GM12878 (cell line): ENCODE measurements at regions not wholly inside any gene's neighbourhood (a gene's known extent, or its start where the extent isn't known, plus 50 kb on each side); places are given as distances from the start of the nearest gene placed in this dataset.

Experiments used
- ATAC-seq: fragments of 200-7000 bp; cut with Tn5 transposase; 3 replicates; pipeline ENCODE4 v1.9.1; 2020; ENCODE audit warnings: mild to moderate bottlenecking, moderate library complexity
- BruUV-seq: library from RNA; stranded (reverse); fragments of 400-500 nt; replicated peaks from 2 replicates; lab custom pipeline; 2021; lab: Mats Ljungman, UMichigan
- CTCF ChIA-PET: fragments of 300-600 bp; sonication (Branson Sonifier 250); formaldehyde crosslinking; extraction: SDS; loops from one replicate; lab custom pipeline; 2021; ENCODE audit warnings: inconsistent platforms; lab: Yijun Ruan, JAX
- POLR2A ChIA-PET: fragments of 350-600 bp; formaldehyde crosslinking; extraction: SDS; loops from one replicate; lab custom pipeline; 2021; ENCODE audit warnings: inconsistent platforms; lab: Charles Lee
- RAD21 ChIA-PET: fragments of 300-600 bp; sonication (Branson Sonifier 250); formaldehyde crosslinking; loops from one replicate; lab custom pipeline; 2023; ENCODE audit warnings: antibody characterized with exemption; ENCODE audit not compliant: unreplicated experiment; lab: Charles Lee
- SMC1A ChIA-PET: fragments of 300-600 bp; sonication (Branson Sonifier 250); formaldehyde crosslinking; loops from one replicate; lab custom pipeline; 2023; ENCODE audit not compliant: unreplicated experiment, uncharacterized antibody; lab: Charles Lee
- DNase-seq: peaks from one replicate; pipeline ENCODE4 v3.0.0-alpha.2; 2011; ENCODE audit warnings: low read depth, low spot score
- FAIRE-seq: peaks from 3 replicates; lab custom pipeline; 2011; peaks lifted over from hg19 to GRCh38; lab: Jason Lieb, UNC
- H2AFZ ChIP-seq: 2 replicates; pipeline ENCODE4 v1.6.0; 2011; ENCODE audit warnings: low read depth, low read length, control low read depth; ENCODE audit not compliant: control insufficient read depth
- H3K27ac ChIP-seq: 2 replicates; pipeline ENCODE4 v1.5.1; 2011; ENCODE audit warnings: control low read depth; ENCODE audit not compliant: control insufficient read depth, insufficient read depth
- H3K27me3 ChIP-seq, 2 experiments: replicated peaks in 1 of 2; 2 replicates each; pipeline versions ENCODE4 v1.6.0 to v1.6.1; 2011; ENCODE audit warnings: low read length in 1 of 2; ENCODE audit not compliant: control insufficient read depth in 2 of 2, insufficient read depth in 2 of 2
- H3K36me3 ChIP-seq, 2 experiments: 2 replicates each; pipeline ENCODE4 v1.5.1; 2011; ENCODE audit warnings: low read length in 1 of 2; ENCODE audit not compliant: control insufficient read depth in 2 of 2, insufficient read depth in 2 of 2
- H3K4me1 ChIP-seq: 2 replicates; pipeline ENCODE4 v1.6.1; 2011; ENCODE audit warnings: mild to moderate bottlenecking, low read length, moderate library complexity, mixed read lengths; ENCODE audit not compliant: control insufficient read depth, insufficient read depth
- H3K4me2 ChIP-seq: 2 replicates; pipeline ENCODE4 v1.6.0; 2011; ENCODE audit warnings: control low read depth; ENCODE audit not compliant: control insufficient read depth, insufficient read depth
- H3K4me3 ChIP-seq: fragments of 200-600 bp; sonication (generic); 2 replicates; pipeline ENCODE4 v1.5.1; 2016
- H3K79me2 ChIP-seq: 2 replicates; pipeline ENCODE4 v1.6.0; 2011; ENCODE audit warnings: low read length; ENCODE audit not compliant: control insufficient read depth, insufficient read depth
- H3K9ac ChIP-seq: 2 replicates; pipeline ENCODE4 v1.8.0; 2011; ENCODE audit warnings: low read length, control low read depth, mixed read lengths; ENCODE audit not compliant: control insufficient read depth, insufficient read depth
- H3K9me3 ChIP-seq: replicated peaks from 3 replicates; pipeline ENCODE4 v1.5.1; 2011; ENCODE audit warnings: mild to moderate bottlenecking, low read length; ENCODE audit not compliant: control insufficient read depth, insufficient read depth
- H4K20me1 ChIP-seq: 2 replicates; pipeline ENCODE4 v1.6.0; 2011; ENCODE audit not compliant: control insufficient read depth, insufficient read depth
- BCL3 ChIP-seq: IDR thresholded peaks from 2 replicates; pipeline ENCODE4 v1.6.1; 2011; ENCODE audit warnings: borderline replicate concordance, low read depth, mild to moderate bottlenecking, moderate library complexity, low read length; ENCODE audit not compliant: insufficient read depth, poor library complexity, severe bottlenecking
- BHLHE40 ChIP-seq, 2 experiments: fragments of 450-650 bp in 1 of 2; IDR thresholded peaks; 2 replicates each; pipeline ENCODE4 v1.6.1; 2011 to 2017; ENCODE audit warnings: low read depth in 2 of 2, borderline replicate concordance in 1 of 2, improper control_type of control experiment in 1 of 2, low read length in 1 of 2, mild to moderate bottlenecking in 1 of 2
- CBFB ChIP-seq: IDR thresholded peaks from 2 replicates; pipeline ENCODE4 v1.6.1; 2016; ENCODE audit warnings: antibody characterized with exemption, low read depth
- CREM ChIP-seq: IDR thresholded peaks from 2 replicates; pipeline ENCODE4 v1.6.1; 2014; ENCODE audit warnings: antibody characterized with exemption, low read depth
- FOXM1 ChIP-seq: IDR thresholded peaks from 2 replicates; pipeline ENCODE4 v1.6.1; 2012; ENCODE audit warnings: low read depth, mild to moderate bottlenecking, inconsistent platforms, low read length, moderate library complexity
- NFXL1 ChIP-seq: fragments of 450-650 bp; IDR thresholded peaks from 2 replicates; pipeline ENCODE4 v1.6.1; 2017; ENCODE audit warnings: antibody characterized with exemption, mild to moderate bottlenecking, borderline replicate concordance
- POLR2AphosphoS2 ChIP-seq: IDR thresholded peaks from 2 replicates; pipeline ENCODE4 v1.6.1; 2011; ENCODE audit warnings: low read depth, mild to moderate bottlenecking, low read length, improper control_type of control experiment, moderate library complexity
- SP1 ChIP-seq: IDR thresholded peaks from one replicate; pipeline ENCODE4 v1.6.1; 2011; ENCODE audit warnings: low read depth, low read length
- STAT1 ChIP-seq: fragments of 450-650 bp; conservative IDR thresholded peaks from 2 replicates; pipeline ENCODE4 v1.6.1; 2014; ENCODE audit warnings: antibody characterized with exemption, mild to moderate bottlenecking
- STAT3 ChIP-seq: IDR thresholded peaks from 2 replicates; pipeline ENCODE4 v1.6.1; 2011; ENCODE audit warnings: low read depth, low read length, improper control_type of control experiment
- ZNF687 ChIP-seq: fragments of 450-650 bp; IDR thresholded peaks from 2 replicates; pipeline ENCODE4 v1.6.1; 2017; ENCODE audit warnings: mild to moderate bottlenecking, moderate library complexity
- WGBS: methylation state at CpG from one replicate; pipeline ENCODE4 v1.1.6; 2016; ENCODE audit warnings: low lambda C conversion rate; ENCODE audit not compliant: insufficient replicate concordance, insufficient coverage; ENCODE audit errors: missing lambda C conversion rate; 5-methylcytosine and 5-hydroxymethylcytosine counted together
- in situ Hi-C: fragments of 300-500 bp; cut with MboI; formaldehyde crosslinking; loops from 9 replicates; pipeline ENCODE4 v1.14.3; 2018; ENCODE audit warnings: mixed read lengths
- intact Hi-C: fragments of 100-400 bp; cut with micrococcal nuclease; formaldehyde crosslinking; loops from one replicate; pipeline ENCODE4 v1.14.2; 2022; ENCODE audit not compliant: unreplicated experiment
- TF ChIP-seq, protein P1 (sequence below): fragments of 450-650 bp; IDR thresholded peaks from 2 replicates; pipeline ENCODE4 v1.6.1; 2014; ENCODE audit warnings: mild to moderate bottlenecking

DNA sequence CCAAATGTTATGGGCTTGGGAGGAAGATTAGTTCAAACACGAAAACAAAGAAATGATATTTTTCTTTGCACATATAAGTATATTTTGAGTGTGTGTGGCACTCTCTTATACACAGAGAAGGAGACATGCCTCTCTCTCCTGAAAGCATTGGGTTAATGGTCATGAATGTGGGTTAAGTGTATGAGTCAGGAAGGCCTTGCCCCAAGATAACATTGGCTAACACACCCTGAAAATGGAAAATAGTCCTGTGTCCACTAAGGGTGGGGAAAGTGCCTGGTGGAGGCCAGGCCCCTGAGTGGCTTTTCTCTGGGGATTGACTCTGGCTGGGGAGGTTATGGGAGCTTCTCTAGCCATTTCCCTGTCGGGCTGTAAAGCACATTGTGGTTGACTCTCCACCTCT, 332.7 kb upstream of the ONECUT1 start:
- H2AFZ ChIP-seq, result no peak overlapping the region
- ATAC-seq, result no peak
- BruUV-seq, result no TSS peak

More for the DNA sequence above, 332.7 kb upstream of the ONECUT1 start:
- no peak for DNase-seq
- no peaks in the 10 kb centered on the region for H3K9me3 ChIP-seq
- TF ChIP-seq FOXM1, result no peak
- TF ChIP-seq, protein P1, sequence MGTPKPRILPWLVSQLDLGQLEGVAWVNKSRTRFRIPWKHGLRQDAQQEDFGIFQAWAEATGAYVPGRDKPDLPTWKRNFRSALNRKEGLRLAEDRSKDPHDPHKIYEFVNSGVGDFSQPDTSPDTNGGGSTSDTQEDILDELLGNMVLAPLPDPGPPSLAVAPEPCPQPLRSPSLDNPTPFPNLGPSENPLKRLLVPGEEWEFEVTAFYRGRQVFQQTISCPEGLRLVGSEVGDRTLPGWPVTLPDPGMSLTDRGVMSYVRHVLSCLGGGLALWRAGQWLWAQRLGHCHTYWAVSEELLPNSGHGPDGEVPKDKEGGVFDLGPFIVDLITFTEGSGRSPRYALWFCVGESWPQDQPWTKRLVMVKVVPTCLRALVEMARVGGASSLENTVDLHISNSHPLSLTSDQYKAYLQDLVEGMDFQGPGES, result no peak
- no peak for TF ChIP-seq ZNF687
- no peak for TF ChIP-seq NFXL1
- TF ChIP-seq POLR2AphosphoS2, result no peak
- TF ChIP-seq STAT1, result no peak
- no peak for TF ChIP-seq CBFB
- TF ChIP-seq BCL3, result no peak
- TF ChIP-seq SP1, result no peak
- no peak for TF ChIP-seq STAT3
- no peak for TF ChIP-seq BHLHE40 (IDR thresholded peaks at IDR 0.05; ENCODE audit: borderline replicate concordance in 1 of 2, low read depth in 2 of 2, low read length in 1 of 2)
- no peak for TF ChIP-seq CREM
- TF ChIP-seq, all 136 proteins: peak for 0
- H3K4me3 ChIP-seq, result no peak overlapping the region
- H3K4me2 ChIP-seq, result no peak overlapping the region
- SMC1A ChIA-PET, result no interaction called here
- WGBS, result 0% methylated on average over 2 of the region's 2 CpGs
- in situ Hi-C loops, result no loop called here
- no peaks in the 10 kb centered on the region; a peak in 2 of 4 replicates for H3K27me3 ChIP-seq
- H3K36me3 ChIP-seq, result no peaks in the 10 kb centered on the region
- intact Hi-C loops, result no loop called here
- no peaks in the 10 kb centered on the region for H3K79me2 ChIP-seq
- no peak overlapping the region for H3K9ac ChIP-seq
- no peaks in the 10 kb centered on the region for H3K4me1 ChIP-seq
- H3K27ac ChIP-seq, result no peak overlapping the region
- no peaks in the 10 kb centered on the region for H4K20me1 ChIP-seq
- RAD21 ChIA-PET, result no interaction called here
- FAIRE-seq, result no peak
- POLR2A ChIA-PET, result no interaction called here
- CTCF ChIA-PET, result no interaction called here
